Keratinocyte (primary cell): ENCODE measurements at regions not wholly inside any gene's neighbourhood (a gene's known extent, or its start where the extent isn't known, plus 50 kb on each side); places are given as distances from the start of the nearest gene placed in this dataset.

ENCODE experiments used
- DNase-seq: peaks from one replicate; pipeline ENCODE4 v3.0.0-alpha.2; 2011; ENCODE audit warnings: low read depth, missing footprints, low spot score
- FAIRE-seq: peaks from 2 replicates; lab custom pipeline; 2011; peaks lifted over from hg19 to GRCh38; lab: Jason Lieb, UNC
- H2AFZ ChIP-seq: 2 replicates; pipeline ENCODE4 v1.6.0; 2012; ENCODE audit warnings: low read length, control low read depth, inconsistent platforms; ENCODE audit not compliant: control insufficient read depth
- H3K27ac ChIP-seq: 2 replicates; pipeline ENCODE4 v1.5.1; 2011; ENCODE audit warnings: low read length; ENCODE audit not compliant: control insufficient read depth, insufficient read depth
- H3K27me3 ChIP-seq: 3 replicates; pipeline ENCODE4 v1.6.0; 2011; ENCODE audit warnings: low read length; ENCODE audit not compliant: control insufficient read depth, insufficient read depth; ENCODE audit errors: extremely low read depth
- H3K36me3 ChIP-seq, 2 experiments: 2 replicates in 1 of 2; 3 replicates in 1 of 2; pipeline ENCODE4 v1.5.1; 2011; ENCODE audit warnings: low read length in 2 of 2, mild to moderate bottlenecking in 1 of 2; ENCODE audit not compliant: control insufficient read depth in 2 of 2, insufficient read depth in 2 of 2; ENCODE audit errors: extremely low read depth in 1 of 2
- H3K4me1 ChIP-seq: 3 replicates; pipeline ENCODE4 v1.5.1; 2011; ENCODE audit warnings: low read length; ENCODE audit not compliant: control insufficient read depth, insufficient read depth; ENCODE audit errors: extremely low read depth
- H3K4me2 ChIP-seq: 3 replicates; pipeline ENCODE4 v1.6.0; 2011; ENCODE audit warnings: low read depth, low read length; ENCODE audit not compliant: control insufficient read depth, insufficient read depth; ENCODE audit errors: extremely low read depth
- H3K4me3 ChIP-seq, 3 experiments: fragments of 200-600 bp in 1 of 3; sonication (generic) in 1 of 3; 2 replicates in 2 of 3; 3 replicates in 1 of 3; pipeline ENCODE4 v1.5.1; 2011 to 2016; ENCODE audit warnings: low read length in 3 of 3, mild to moderate bottlenecking in 3 of 3, control low read depth in 2 of 3, inconsistent platforms in 1 of 3, low read depth in 1 of 3, mixed read lengths in 1 of 3, mixed run types in 1 of 3, moderate library complexity in 1 of 3; ENCODE audit not compliant: control insufficient read depth in 2 of 3, insufficient read depth in 2 of 3; ENCODE audit errors: extremely low read depth in 1 of 3
- H3K79me2 ChIP-seq: 2 replicates; pipeline ENCODE4 v1.6.0; 2012; ENCODE audit warnings: low read length; ENCODE audit not compliant: control insufficient read depth, insufficient read depth
- H3K9ac ChIP-seq: 3 replicates; pipeline ENCODE4 v1.6.0; 2011; ENCODE audit warnings: low read length; ENCODE audit not compliant: control insufficient read depth, insufficient read depth; ENCODE audit errors: extremely low read depth
- H3K9me1 ChIP-seq: 3 replicates; pipeline ENCODE4 v1.6.0; 2011; ENCODE audit warnings: low read length; ENCODE audit not compliant: control insufficient read depth, insufficient read depth; ENCODE audit errors: extremely low read depth
- H3K9me3 ChIP-seq: 2 replicates; pipeline ENCODE4 v1.5.1; 2012; ENCODE audit warnings: low read depth, low read length; ENCODE audit not compliant: control insufficient read depth
- H4K20me1 ChIP-seq: 3 replicates; pipeline ENCODE4 v1.6.0; 2011; ENCODE audit warnings: low read length; ENCODE audit not compliant: control insufficient read depth, insufficient read depth; ENCODE audit errors: extremely low read depth
- CTCF ChIP-seq, 3 experiments: IDR thresholded peaks in 1 of 3; conservative IDR thresholded peaks in 1 of 3; optimal IDR thresholded peaks in 1 of 3; 2 replicates in 2 of 3; 3 replicates in 1 of 3; pipeline versions ENCODE3 to v1.5.1; 2011; ENCODE audit warnings: low read length in 3 of 3, mild to moderate bottlenecking in 3 of 3, moderate library complexity in 2 of 3, control low read depth in 1 of 3, inconsistent platforms in 1 of 3; ENCODE audit not compliant: insufficient read depth in 2 of 3; ENCODE audit errors: extremely low read depth in 1 of 3
- EZH2 ChIP-seq: IDR thresholded peaks from one replicate; pipeline ENCODE4 v1.6.1; 2012; ENCODE audit warnings: inconsistent platforms, mild to moderate bottlenecking, low read length, moderate library complexity
- dilution Hi-C: fragments of 300-500 bp; cut with MboI; formaldehyde crosslinking; loops from one replicate; pipeline ENCODE4 v1.7.0; 2020; ENCODE audit warnings: low sequenced_read_pairs; ENCODE audit not compliant: extremely low pct_ligation_motif_present

GRCh38 chr5:28374492-28374967, 1336.1 kb upstream of the CDH9 start:
- Histone ChIP-seq H3K27me3 (no peaks in the 10 kb centered on the region), H4K20me1 (no peaks in the 10 kb centered on the region), H3K4me1 (no peaks in the 10 kb centered on the region), H3K27ac (no peak overlapping the region), H3K9ac (no peak overlapping the region), H3K79me2 (no peaks in the 10 kb centered on the region), H3K4me2 (no peak overlapping the region), H3K4me3 (no peak overlapping the region), H3K9me3 (no peaks in the 10 kb centered on the region), H2AFZ (no peak overlapping the region), H3K9me1 (no peaks in the 10 kb centered on the region), H3K36me3 (no peaks in the 10 kb centered on the region)
- DNase-seq (no peak), FAIRE-seq (no peak)
- TF ChIP-seq EZH2 (no peak), CTCF (optimal IDR thresholded peaks at IDR 0.05 in 1 of 3, IDR thresholded peaks at IDR 0.05 in 1 of 3, conservative IDR thresholded peaks at IDR 0.05 in 1 of 3; ENCODE audit: extremely low read depth in 1 of 3, insufficient read depth in 2 of 3, low read length in 3 of 3) (no peak)
- dilution Hi-C loops: no loop called here

GRCh38 chr5:28370896-28371295, 1332.5 kb upstream of the CDH9 start:
- Histone ChIP-seq H3K79me2 (no peaks in the 10 kb centered on the region), H4K20me1 (no peaks in the 10 kb centered on the region), H3K4me3 (no peak overlapping the region), H3K9me3 (no peaks in the 10 kb centered on the region), H2AFZ (no peak overlapping the region), H3K27me3 (no peaks in the 10 kb centered on the region), H3K4me1 (no peaks in the 10 kb centered on the region), H3K9me1 (no peaks in the 10 kb centered on the region), H3K27ac (no peak overlapping the region), H3K9ac (no peak overlapping the region), H3K36me3 (no peaks in the 10 kb centered on the region), H3K4me2 (no peak overlapping the region)
- dilution Hi-C loops: no loop called here
- FAIRE-seq (no peak), DNase-seq (no peak)
- TF ChIP-seq EZH2 (no peak), CTCF (optimal IDR thresholded peaks at IDR 0.05 in 1 of 3, IDR thresholded peaks at IDR 0.05 in 1 of 3, conservative IDR thresholded peaks at IDR 0.05 in 1 of 3; ENCODE audit: extremely low read depth in 1 of 3, insufficient read depth in 2 of 3, low read length in 3 of 3) (no peak)
